ENCODE measurements at regions not wholly inside any gene's neighbourhood (a gene's known extent, or its start where the extent isn't known, plus 50 kb on each side); places are given as distances from the start of the nearest gene placed in this dataset.

- no peaks in the 10 kb centered on the region for H3K9me1 ChIP-seq (replicated peaks; ENCODE audit: control insufficient read depth, extremely low read depth, insufficient read depth, low read length)
- TF ChIP-seq JUN (IDR thresholded peaks at IDR 0.05; ENCODE audit: borderline replicate concordance, insufficient read depth, insufficient read length, low read depth): no peak
- TF ChIP-seq CTCF (IDR thresholded peaks at IDR 0.05; ENCODE audit: extremely low read depth in 1 of 2, insufficient read depth in 1 of 2, low read depth in 1 of 2, low read length in 2 of 2): no peak
- no peak for TF ChIP-seq EZH2 (IDR thresholded peaks at IDR 0.05; ENCODE audit: borderline replicate concordance, low read depth, low read length, severe bottlenecking)
- no peak for TF ChIP-seq POLR2A (IDR thresholded peaks at IDR 0.05; ENCODE audit: low read depth, low read length)
- TF ChIP-seq MYC (IDR thresholded peaks at IDR 0.05; ENCODE audit: low read depth, low read length): no peak
- no peak for TF ChIP-seq GATA2 (IDR thresholded peaks at IDR 0.05; ENCODE audit: insufficient read depth, insufficient read length, low read depth, low read length)
- TF ChIP-seq MAX (IDR thresholded peaks at IDR 0.05; ENCODE audit: insufficient read depth, insufficient read length): no peak
- no peak for TF ChIP-seq POLR2AphosphoS5 (IDR thresholded peaks at IDR 0.05; ENCODE audit: insufficient read depth, low read depth, low read length)
- TF ChIP-seq FOS (IDR thresholded peaks at IDR 0.05; ENCODE audit: borderline replicate concordance, insufficient read depth, low read length): no peak
- no peak for FAIRE-seq
- no peak overlapping the region for H3K4me3 ChIP-seq (replicated peaks in 1 of 3; ENCODE audit: insufficient read depth in 1 of 3, low read depth in 1 of 3, low read length in 3 of 3)
- CTCF ChIA-PET: interaction anchor here (1.0 kb wide), 1 partner anchor 35 kb away, joined by 3 read pairs; no protein-coding TSS in a partner anchor
- no TSS peak for BruUV-seq (replicated peaks)
- POLR2A ChIA-PET: no interaction called here
- no peaks in the 10 kb centered on the region for H3K36me3 ChIP-seq (ENCODE audit: control insufficient read depth in 2 of 2, extremely low read depth in 1 of 2, insufficient read depth in 2 of 2, low read length in 2 of 2)
- no peak overlapping the region for H3K27ac ChIP-seq (ENCODE audit: insufficient read depth, low read depth, low read length)
- no peak overlapping the region for H3K4me2 ChIP-seq (ENCODE audit: insufficient read depth, low read length)
- no peaks in the 10 kb centered on the region for H3K4me1 ChIP-seq (ENCODE audit: control insufficient read depth, extremely low read depth, insufficient read depth, low read length)
- dilution Hi-C loops (cut with MboI; ENCODE audit: extremely low pct_ligation_motif_present, low sequenced_read_pairs) (no loop called here), intact Hi-C loops (cut with micrococcal nuclease) (no loop called here)
- DNase-seq (ENCODE audit: low read depth, low spot score): no peak
- H3K79me2 ChIP-seq (ENCODE audit: control insufficient read depth, insufficient read depth, low read length): no peaks in the 10 kb centered on the region
- H3K9me3 ChIP-seq (replicated peaks; ENCODE audit: control insufficient read depth, insufficient read depth, low read length): no peaks in the 10 kb centered on the region
- H2AFZ ChIP-seq (ENCODE audit: low read depth, low read length): no peak overlapping the region
- H3K9ac ChIP-seq (replicated peaks; ENCODE audit: extremely low read depth, insufficient read depth, low read length): no peak overlapping the region
- H3K27me3 ChIP-seq (ENCODE audit: control insufficient read depth in 2 of 2, insufficient read depth in 2 of 2, low read length in 2 of 2): no peaks in the 10 kb centered on the region
- H4K20me1 ChIP-seq (replicated peaks; ENCODE audit: control insufficient read depth, extremely low read depth, insufficient read depth, low read length): no peaks in the 10 kb centered on the region
Measured at GRCh38 chr9:13480693-13481092, 201.2 kb upstream of the MPDZ start.

Data from endothelial cell of umbilical vein (primary cell).